CD4-positive, alpha-beta T cell treated with Interleukin-2 at 100 ng/mL for 4 hours (primary cell): ENCODE measurements at regions not wholly inside any gene's neighbourhood (a gene's known extent, or its start where the extent isn't known, plus 50 kb on each side); places are given as distances from the start of the nearest gene placed in this dataset.

Source experiments
- DNase-seq: peaks from one replicate; pipeline ENCODE4 v3.0.0-alpha.2; 2020; ENCODE audit warnings: low spot score

GRCh38 chr6:143594647-143595046, 83.1 kb upstream of the PHACTR2 start:
- DNase-seq, result peak; percentile 34

GRCh38 chr6:143592335-143592734, 80.8 kb upstream of the FUCA2 start:
- no peak for DNase-seq

DNA sequence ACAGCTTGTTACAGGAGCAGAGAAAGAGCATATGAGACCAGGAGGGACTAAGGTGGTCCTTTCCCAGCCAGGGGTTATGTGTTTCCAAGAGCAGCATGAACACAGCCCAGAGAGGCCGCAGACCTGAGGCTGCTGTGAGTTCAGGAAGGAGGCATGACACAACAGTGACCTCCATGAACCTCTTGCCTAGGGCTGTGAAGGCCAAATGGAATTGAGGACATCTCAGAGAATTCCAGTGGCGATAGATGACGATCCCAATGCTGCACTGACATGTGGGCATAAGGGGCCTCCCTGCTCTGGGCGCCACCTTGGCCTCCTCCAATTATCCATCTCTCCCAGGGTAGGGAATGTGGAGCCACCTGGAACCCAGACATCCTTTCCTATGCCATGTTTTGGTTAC, 79.9 kb upstream of the FUCA2 start:
- DNase-seq, result no peak

DNA sequence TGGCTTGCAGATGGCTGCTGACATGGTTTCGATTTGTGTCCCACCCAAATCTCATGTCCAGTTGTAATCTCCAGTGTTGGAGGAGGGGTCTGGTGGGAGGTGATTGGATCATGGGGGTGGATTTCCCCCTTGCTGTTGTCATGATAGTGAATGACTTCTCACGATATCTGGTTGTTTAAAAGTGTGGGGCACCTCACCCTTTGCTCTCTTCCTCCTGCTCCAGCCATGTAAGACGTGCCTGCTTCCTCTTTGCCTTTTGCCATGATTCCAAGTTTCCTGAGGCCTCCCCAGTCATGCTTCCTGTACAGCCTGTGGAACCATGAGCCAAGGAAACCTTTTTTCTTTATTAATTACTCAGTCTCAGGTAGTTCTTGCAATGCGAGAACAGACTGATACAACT, 77.6 kb upstream of the FUCA2 start:
- DNase-seq, result no peak

- DNase-seq, result no peak
These were observed 75.0 kb upstream of the FUCA2 start for GRCh38 chr6:143586557-143586956.

- DNase-seq, result no peak
These were observed 74.2 kb upstream of the FUCA2 start for GRCh38 chr6:143585716-143586115.

- no peak for DNase-seq
These were observed 73.7 kb upstream of the FUCA2 start for GRCh38 chr6:143585241-143585640.

GRCh38 chr6:143583542-143584327, 72.2 kb upstream of the FUCA2 start:
- no peak for DNase-seq

DNA sequence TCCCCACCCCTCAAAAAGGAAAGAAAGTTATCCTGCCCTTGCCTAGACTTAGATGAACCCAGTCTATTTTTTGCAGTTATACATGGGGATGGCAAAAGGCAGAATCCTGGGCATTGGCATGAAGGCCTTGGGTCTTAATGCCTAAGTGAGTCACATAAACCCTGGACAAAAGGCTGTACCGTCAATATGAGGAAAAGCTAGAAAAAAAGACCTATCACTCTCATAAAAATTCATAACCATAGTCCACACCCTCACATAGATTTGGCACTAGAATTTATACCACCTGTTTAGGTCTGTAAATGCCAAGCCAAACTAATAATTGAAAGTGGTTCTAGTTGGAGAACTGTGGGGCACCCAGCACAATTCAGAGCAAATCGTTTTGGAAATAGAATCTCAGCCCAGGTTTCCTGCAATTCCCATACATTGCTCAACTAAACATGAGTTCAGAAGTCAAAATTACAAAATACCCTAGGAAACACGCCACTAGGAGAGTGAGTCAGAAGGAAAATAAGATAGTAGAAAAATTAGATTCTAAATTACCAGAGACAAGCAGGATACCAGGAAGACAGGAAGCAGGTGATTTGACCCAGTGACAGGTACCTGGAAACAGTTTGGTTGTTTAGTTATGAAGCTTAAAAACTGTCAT, 70.4 kb upstream of the FUCA2 start:
- DNase-seq, result no peak

- DNase-seq, result no peak
These were observed 68.2 kb upstream of the FUCA2 start for GRCh38 chr6:143579703-143580102.

- no peak for DNase-seq
These were observed 66.5 kb upstream of the FUCA2 start for GRCh38 chr6:143578054-143578453.

- no peak for DNase-seq
These were observed 64.4 kb upstream of the FUCA2 start for GRCh38 chr6:143575901-143576426.

DNA sequence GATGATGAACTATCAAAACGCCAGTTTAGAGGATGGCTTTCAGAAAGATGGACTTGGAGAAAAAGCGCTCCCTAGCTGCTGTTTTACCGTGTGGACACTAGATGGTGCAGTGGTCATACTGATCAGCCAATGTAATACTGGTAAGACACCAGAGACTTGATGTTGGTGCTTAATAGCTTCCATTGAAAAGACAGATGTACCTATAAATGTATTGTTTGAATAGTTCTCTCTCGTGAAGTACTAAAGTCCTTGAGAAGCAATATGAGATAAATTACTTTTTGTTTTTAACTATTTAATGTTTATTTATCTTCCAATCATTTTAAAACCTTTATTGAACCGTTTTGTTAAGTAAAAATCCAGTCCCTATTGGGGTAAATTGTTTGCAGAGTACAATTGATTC, 63.9 kb upstream of the FUCA2 start:
- peak; percentile 84 for DNase-seq

DNA sequence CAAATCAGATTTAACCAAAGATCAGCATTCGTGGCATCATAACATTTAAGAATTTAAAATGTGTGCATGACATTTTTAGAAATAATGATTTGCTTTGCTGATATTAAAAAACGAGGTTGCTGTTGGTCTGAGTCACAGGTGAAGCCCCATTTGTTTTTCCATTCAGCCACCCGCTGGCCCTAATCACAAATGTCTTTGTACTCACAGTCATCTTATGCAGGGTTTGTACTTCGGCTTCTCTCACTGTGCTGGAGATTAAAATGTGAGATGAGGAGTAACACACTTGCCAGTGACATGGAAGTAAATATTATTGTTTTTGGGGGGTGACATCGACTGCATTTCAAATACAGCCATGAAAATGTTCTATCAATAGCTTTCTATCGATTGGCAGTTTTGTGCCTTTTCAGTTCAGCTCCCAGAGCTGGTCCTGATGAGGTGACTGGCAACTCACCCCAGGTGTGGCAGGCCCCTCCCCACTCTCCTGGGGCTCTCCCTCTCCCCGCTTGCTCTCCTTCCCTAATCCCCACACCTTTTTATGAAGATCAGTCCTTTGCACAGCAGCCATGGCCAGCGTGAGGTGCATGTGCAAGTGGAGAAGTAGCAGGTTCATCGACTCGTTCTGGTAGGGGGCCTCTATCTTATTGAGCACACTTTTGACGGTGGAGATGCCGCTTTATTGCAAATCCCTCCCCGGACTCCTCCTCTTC, 58.8 kb upstream of the FUCA2 start:
- DNase-seq, result peak; percentile 31

GRCh38 chr6:143569040-143569439, 57.5 kb upstream of the FUCA2 start:
- no peak for DNase-seq

GRCh38 chr6:143564484-143565017, 53.0 kb upstream of the FUCA2 start:
- no peak for DNase-seq

DNA sequence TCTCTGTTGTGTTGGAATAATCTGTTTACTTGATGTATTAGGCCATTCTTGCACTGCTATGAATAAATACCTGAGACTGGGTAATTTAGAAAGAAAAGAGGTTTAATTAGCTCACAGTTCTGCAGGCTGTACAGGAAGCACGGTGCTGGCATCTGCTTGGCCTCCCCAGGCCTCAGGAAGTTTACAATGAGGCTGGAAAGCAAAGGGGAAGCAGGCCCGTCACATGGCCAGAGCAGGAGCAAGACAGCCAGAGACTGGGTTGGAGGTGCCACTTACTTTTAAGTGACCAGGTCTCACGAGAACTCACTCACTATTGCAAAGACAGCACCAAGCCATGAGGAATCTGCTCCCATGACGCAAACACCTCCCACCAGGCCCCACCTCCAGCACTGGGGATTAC, 50.6 kb upstream of the FUCA2 start:
- DNase-seq, result no peak
